ENCODE measurements at regions not wholly inside any gene's neighbourhood (a gene's known extent, or its start where the extent isn't known, plus 50 kb on each side); places are given as distances from the start of the nearest gene placed in this dataset.

DNA sequence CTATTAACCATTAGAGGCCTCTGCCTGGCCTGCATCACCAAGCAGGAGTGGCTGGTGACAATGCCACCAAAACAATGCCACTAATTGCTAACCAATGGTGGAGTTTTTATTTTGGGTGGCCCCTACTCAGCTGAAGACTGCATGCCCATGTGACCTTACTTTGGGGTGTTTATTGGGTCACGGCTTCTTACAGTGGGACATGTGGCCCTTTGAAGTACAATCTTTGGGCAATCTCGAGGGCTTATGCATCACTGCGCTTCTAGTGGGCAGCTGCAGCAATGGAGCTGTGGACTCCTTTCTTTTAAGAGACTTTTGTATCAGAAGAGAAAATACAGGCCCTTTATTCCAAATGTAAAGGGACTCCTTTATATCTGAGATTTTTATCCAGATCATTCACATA lies 85.7 kb downstream of the IGLL5 start:
- DNase-seq, result no peak
- Histone ChIP-seq H3K27me3 (replicated peaks; ENCODE audit: control insufficient read depth, insufficient read depth, low read length) (no peaks in the 10 kb centered on the region), H3K9me3 (no peaks in the 10 kb centered on the region), H3K4me3 (ENCODE audit: low read depth, low read length) (no peak overlapping the region), H3K4me1 (no peaks in the 10 kb centered on the region), H3K36me3 (ENCODE audit: control insufficient read depth, insufficient read depth, low read length) (no peaks in the 10 kb centered on the region)
- no peak for TF ChIP-seq CTCF (IDR thresholded peaks at IDR 0.05; ENCODE audit: insufficient read depth in 1 of 2, low read depth in 1 of 2, low read length in 1 of 2, severe bottlenecking in 1 of 2, unreplicated experiment in 1 of 2)
- CTCF ChIA-PET, result no interaction called here
- Mint-ChIP-seq H3K4me1 (ENCODE audit: low read depth, unreplicated experiment) (no peaks in the 10 kb centered on the region), H3K27me3 (ENCODE audit: insufficient read depth, unreplicated experiment) (peaks cover 15% of the 10 kb centered on the region), H3K4me3 (ENCODE audit: unreplicated experiment) (no peak overlapping the region), H3K27ac (ENCODE audit: unreplicated experiment) (no peak overlapping the region), H3K36me3 (ENCODE audit: insufficient read depth, unreplicated experiment) (no peaks in the 10 kb centered on the region), H3K9me3 (ENCODE audit: unreplicated experiment) (no peaks in the 10 kb centered on the region)
- POLR2A ChIA-PET, result no interaction called here
- BruUV-seq (replicated peaks), result no TSS peak
- intact Hi-C loops (cut with micrococcal nuclease; ENCODE audit: unreplicated experiment), result no loop called here

DNA sequence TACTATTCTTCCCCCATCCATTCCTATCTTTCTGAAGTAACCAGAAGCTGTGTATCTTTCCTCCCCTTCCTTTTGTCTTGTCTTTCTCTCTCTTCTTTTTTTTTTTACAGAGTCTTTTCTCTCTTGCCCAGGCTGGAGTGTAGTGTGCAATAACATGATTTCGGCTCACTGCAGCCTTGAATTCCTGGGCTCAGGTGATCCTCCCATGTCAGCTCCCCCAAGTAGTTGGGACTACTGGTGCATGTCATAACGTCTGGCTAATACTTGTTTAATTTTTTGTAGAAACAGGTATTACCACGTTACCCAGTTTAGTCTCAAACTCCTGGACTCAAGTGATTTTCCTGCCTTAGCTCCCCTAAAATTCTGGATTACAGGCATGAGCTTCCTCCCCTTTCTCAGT lies 86.5 kb downstream of the IGLL5 start:
- POLR2A ChIA-PET, result no interaction called here
- no peak for TF ChIP-seq CTCF (IDR thresholded peaks at IDR 0.05; ENCODE audit: insufficient read depth in 1 of 2, low read depth in 1 of 2, low read length in 1 of 2, severe bottlenecking in 1 of 2, unreplicated experiment in 1 of 2)
- Mint-ChIP-seq H3K4me3 (ENCODE audit: unreplicated experiment) (no peak overlapping the region), H3K9me3 (ENCODE audit: unreplicated experiment) (no peaks in the 10 kb centered on the region), H3K36me3 (ENCODE audit: insufficient read depth, unreplicated experiment) (no peaks in the 10 kb centered on the region), H3K27ac (ENCODE audit: unreplicated experiment) (no peak overlapping the region), H3K4me1 (ENCODE audit: low read depth, unreplicated experiment) (no peaks in the 10 kb centered on the region), H3K27me3 (ENCODE audit: insufficient read depth, unreplicated experiment) (peaks cover 15% of the 10 kb centered on the region)
- H3K4me1 ChIP-seq, result no peaks in the 10 kb centered on the region
- H3K4me3 ChIP-seq (ENCODE audit: low read depth, low read length), result no peak overlapping the region
- BruUV-seq (replicated peaks), result no TSS peak
- CTCF ChIA-PET, result no interaction called here
- no peaks in the 10 kb centered on the region for H3K27me3 ChIP-seq (replicated peaks; ENCODE audit: control insufficient read depth, insufficient read depth, low read length)
- H3K9me3 ChIP-seq, result peaks cover 2% of the 10 kb centered on the region; the same call in 1 of the 2 replicates
- H3K36me3 ChIP-seq (ENCODE audit: control insufficient read depth, insufficient read depth, low read length), result no peaks in the 10 kb centered on the region
- no peak for DNase-seq
- intact Hi-C loops (cut with micrococcal nuclease; ENCODE audit: unreplicated experiment), result no loop called here

DNA sequence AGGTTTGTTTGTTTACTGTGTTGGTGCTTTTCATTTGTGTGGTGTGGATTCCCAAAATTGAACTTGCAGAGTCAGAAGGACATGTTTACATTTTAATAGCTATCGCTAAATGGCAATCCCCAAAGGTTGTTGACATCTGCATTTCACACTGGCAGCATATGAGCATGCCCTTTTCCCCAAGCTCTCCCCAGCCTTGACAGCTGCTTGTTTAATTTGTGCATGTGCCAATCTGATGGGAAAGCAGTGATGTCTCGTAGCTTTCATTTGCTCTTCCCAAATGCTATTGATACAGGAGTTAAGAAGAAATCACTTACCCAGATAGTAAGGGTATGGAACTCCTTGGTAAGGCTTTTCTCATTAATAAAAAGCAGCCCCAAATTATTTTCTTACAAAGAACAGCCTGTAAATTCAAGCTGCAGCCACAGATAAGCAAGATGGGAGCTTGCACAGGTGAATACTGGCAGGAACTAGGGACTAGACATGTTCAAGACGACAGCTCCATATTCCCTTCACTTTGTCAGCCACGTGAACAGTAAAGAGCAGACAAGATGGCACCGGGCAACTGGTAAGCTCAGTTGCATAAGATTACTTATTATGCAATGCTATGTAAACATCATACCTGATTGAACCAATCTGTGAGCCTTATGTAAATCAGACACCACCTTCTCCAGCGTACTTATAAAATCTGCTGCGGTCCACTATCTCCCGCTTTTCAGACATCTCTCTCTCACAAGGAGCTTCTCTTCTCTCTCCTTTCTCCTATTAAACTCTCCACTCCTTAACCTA lies 87.4 kb downstream of the IGLL5 start:
- no peak overlapping the region for H3K4me3 Mint-ChIP-seq (ENCODE audit: unreplicated experiment)
- DNase-seq, result no peak
- CTCF ChIA-PET, result no interaction called here
- no TSS peak for BruUV-seq (replicated peaks)
- Histone ChIP-seq H3K4me1 (no peaks in the 10 kb centered on the region), H3K36me3 (ENCODE audit: control insufficient read depth, insufficient read depth, low read length) (no peaks in the 10 kb centered on the region), H3K27me3 (replicated peaks; ENCODE audit: control insufficient read depth, insufficient read depth, low read length) (no peaks in the 10 kb centered on the region), H3K9me3 (peaks cover 10% of the 10 kb centered on the region; the same call in 1 of the 2 replicates), H3K4me3 (ENCODE audit: low read depth, low read length) (no peak overlapping the region)
- POLR2A ChIA-PET, result no interaction called here
- H3K36me3 Mint-ChIP-seq (ENCODE audit: insufficient read depth, unreplicated experiment), result no peaks in the 10 kb centered on the region
- H3K4me1 Mint-ChIP-seq (ENCODE audit: low read depth, unreplicated experiment), result no peaks in the 10 kb centered on the region
- no peak overlapping the region for H3K27ac Mint-ChIP-seq (ENCODE audit: unreplicated experiment)
- intact Hi-C loops (cut with micrococcal nuclease; ENCODE audit: unreplicated experiment), result no loop called here
- peaks cover 12% of the 10 kb centered on the region for H3K27me3 Mint-ChIP-seq (ENCODE audit: insufficient read depth, unreplicated experiment)
- no peaks in the 10 kb centered on the region for H3K9me3 Mint-ChIP-seq (ENCODE audit: unreplicated experiment)
- no peak for TF ChIP-seq CTCF (IDR thresholded peaks at IDR 0.05; ENCODE audit: insufficient read depth in 1 of 2, low read depth in 1 of 2, low read length in 1 of 2, severe bottlenecking in 1 of 2, unreplicated experiment in 1 of 2)
